GM12878 (cell line): ENCODE measurements at regions not wholly inside any gene's neighbourhood (a gene's known extent, or its start where the extent isn't known, plus 50 kb on each side); places are given as distances from the start of the nearest gene placed in this dataset.

ENCODE experiments used
- ATAC-seq: fragments of 200-7000 bp; cut with Tn5 transposase; 3 replicates; pipeline ENCODE4 v1.9.1; 2020; ENCODE audit warnings: mild to moderate bottlenecking, moderate library complexity
- BruUV-seq: library from RNA; stranded (reverse); fragments of 400-500 nt; replicated peaks from 2 replicates; lab custom pipeline; 2021; lab: Mats Ljungman, UMichigan
- CTCF ChIA-PET: fragments of 300-600 bp; sonication (Branson Sonifier 250); formaldehyde crosslinking; extraction: SDS; loops from one replicate; lab custom pipeline; 2021; ENCODE audit warnings: inconsistent platforms; lab: Yijun Ruan, JAX
- POLR2A ChIA-PET: fragments of 350-600 bp; formaldehyde crosslinking; extraction: SDS; loops from one replicate; lab custom pipeline; 2021; ENCODE audit warnings: inconsistent platforms; lab: Charles Lee
- RAD21 ChIA-PET: fragments of 300-600 bp; sonication (Branson Sonifier 250); formaldehyde crosslinking; loops from one replicate; lab custom pipeline; 2023; ENCODE audit warnings: antibody characterized with exemption; ENCODE audit not compliant: unreplicated experiment; lab: Charles Lee
- SMC1A ChIA-PET: fragments of 300-600 bp; sonication (Branson Sonifier 250); formaldehyde crosslinking; loops from one replicate; lab custom pipeline; 2023; ENCODE audit not compliant: unreplicated experiment, uncharacterized antibody; lab: Charles Lee
- DNase-seq: peaks from one replicate; pipeline ENCODE4 v3.0.0-alpha.2; 2011; ENCODE audit warnings: low read depth, low spot score
- FAIRE-seq: peaks from 3 replicates; lab custom pipeline; 2011; peaks lifted over from hg19 to GRCh38; lab: Jason Lieb, UNC
- H2AFZ ChIP-seq: 2 replicates; pipeline ENCODE4 v1.6.0; 2011; ENCODE audit warnings: low read depth, low read length, control low read depth; ENCODE audit not compliant: control insufficient read depth
- H3K27ac ChIP-seq: 2 replicates; pipeline ENCODE4 v1.5.1; 2011; ENCODE audit warnings: control low read depth; ENCODE audit not compliant: control insufficient read depth, insufficient read depth
- H3K27me3 ChIP-seq, 2 experiments: replicated peaks in 1 of 2; 2 replicates each; pipeline versions ENCODE4 v1.6.0 to v1.6.1; 2011; ENCODE audit warnings: low read length in 1 of 2; ENCODE audit not compliant: control insufficient read depth in 2 of 2, insufficient read depth in 2 of 2
- H3K36me3 ChIP-seq, 2 experiments: 2 replicates each; pipeline ENCODE4 v1.5.1; 2011; ENCODE audit warnings: low read length in 1 of 2; ENCODE audit not compliant: control insufficient read depth in 2 of 2, insufficient read depth in 2 of 2
- H3K4me1 ChIP-seq: 2 replicates; pipeline ENCODE4 v1.6.1; 2011; ENCODE audit warnings: mild to moderate bottlenecking, low read length, moderate library complexity, mixed read lengths; ENCODE audit not compliant: control insufficient read depth, insufficient read depth
- H3K4me2 ChIP-seq: 2 replicates; pipeline ENCODE4 v1.6.0; 2011; ENCODE audit warnings: control low read depth; ENCODE audit not compliant: control insufficient read depth, insufficient read depth
- H3K4me3 ChIP-seq: fragments of 200-600 bp; sonication (generic); 2 replicates; pipeline ENCODE4 v1.5.1; 2016
- H3K79me2 ChIP-seq: 2 replicates; pipeline ENCODE4 v1.6.0; 2011; ENCODE audit warnings: low read length; ENCODE audit not compliant: control insufficient read depth, insufficient read depth
- H3K9ac ChIP-seq: 2 replicates; pipeline ENCODE4 v1.8.0; 2011; ENCODE audit warnings: low read length, control low read depth, mixed read lengths; ENCODE audit not compliant: control insufficient read depth, insufficient read depth
- H3K9me3 ChIP-seq: replicated peaks from 3 replicates; pipeline ENCODE4 v1.5.1; 2011; ENCODE audit warnings: mild to moderate bottlenecking, low read length; ENCODE audit not compliant: control insufficient read depth, insufficient read depth
- H4K20me1 ChIP-seq: 2 replicates; pipeline ENCODE4 v1.6.0; 2011; ENCODE audit not compliant: control insufficient read depth, insufficient read depth
- ASH2L ChIP-seq: fragments of 300-600, 200-600 bp; sonication (generic); IDR thresholded peaks from 2 replicates; pipeline ENCODE4 v1.6.1; 2017; ENCODE audit warnings: low read depth, mild to moderate bottlenecking, borderline replicate concordance
- DPF2 ChIP-seq: fragments of 450-650 bp; IDR thresholded peaks from 2 replicates; pipeline ENCODE4 v1.6.1; 2017; ENCODE audit warnings: mild to moderate bottlenecking
- ETV6 ChIP-seq, 2 experiments: fragments of 450-650 bp in 1 of 2; IDR thresholded peaks in 1 of 2; conservative IDR thresholded peaks in 1 of 2; 2 replicates each; pipeline ENCODE4 v1.6.1; 2014; ENCODE audit warnings: antibody characterized with exemption in 1 of 2, borderline replicate concordance in 1 of 2, low read depth in 1 of 2, mild to moderate bottlenecking in 1 of 2, moderate library complexity in 1 of 2
- MYB ChIP-seq: fragments of 150-350 bp; IDR thresholded peaks from 2 replicates; pipeline ENCODE4 v1.6.1; 2014; ENCODE audit warnings: mild to moderate bottlenecking, low read depth, low read length, borderline replicate concordance
- NFXL1 ChIP-seq: fragments of 450-650 bp; IDR thresholded peaks from 2 replicates; pipeline ENCODE4 v1.6.1; 2017; ENCODE audit warnings: antibody characterized with exemption, mild to moderate bottlenecking, borderline replicate concordance
- RELA ChIP-seq: fragments of 450-650 bp; IDR thresholded peaks from 2 replicates; pipeline ENCODE4 v1.8.0; 2014; ENCODE audit warnings: borderline replicate concordance; ENCODE audit not compliant: partially characterized antibody
- SP1 ChIP-seq: IDR thresholded peaks from one replicate; pipeline ENCODE4 v1.6.1; 2011; ENCODE audit warnings: low read depth, low read length
- WGBS: methylation state at CpG from one replicate; pipeline ENCODE4 v1.1.6; 2016; ENCODE audit warnings: low lambda C conversion rate; ENCODE audit not compliant: insufficient replicate concordance, insufficient coverage; ENCODE audit errors: missing lambda C conversion rate; 5-methylcytosine and 5-hydroxymethylcytosine counted together
- in situ Hi-C: fragments of 300-500 bp; cut with MboI; formaldehyde crosslinking; loops from 9 replicates; pipeline ENCODE4 v1.14.3; 2018; ENCODE audit warnings: mixed read lengths
- intact Hi-C: fragments of 100-400 bp; cut with micrococcal nuclease; formaldehyde crosslinking; loops from one replicate; pipeline ENCODE4 v1.14.2; 2022; ENCODE audit not compliant: unreplicated experiment
- TF ChIP-seq, protein P1 (sequence below): fragments of 450-650 bp; IDR thresholded peaks from 2 replicates; pipeline ENCODE4 v1.6.1; 2016; ENCODE audit warnings: mild to moderate bottlenecking
- TF ChIP-seq, protein P2 (sequence below): fragments of 450-650 bp; formaldehyde crosslinking; IDR thresholded peaks from 2 replicates; pipeline ENCODE4 v1.5.0; 2022; ENCODE audit warnings: mild to moderate bottlenecking, missing genetic modification characterization
- TF ChIP-seq, protein P3 (sequence below): IDR thresholded peaks from 2 replicates; pipeline ENCODE4 v1.6.1; 2011; ENCODE audit warnings: low read depth, low read length, improper control_type of control experiment, borderline replicate concordance
- TF ChIP-seq, protein P4 (sequence below): fragments of 450-650 bp; IDR thresholded peaks from 2 replicates; pipeline ENCODE4 v1.6.1; 2017; ENCODE audit warnings: mild to moderate bottlenecking
- TF ChIP-seq, protein P5 (sequence below): IDR thresholded peaks from 2 replicates; pipeline ENCODE4 v1.6.1; 2011; ENCODE audit warnings: mild to moderate bottlenecking, low read depth, low read length, moderate library complexity; ENCODE audit not compliant: insufficient replicate concordance

DNA sequence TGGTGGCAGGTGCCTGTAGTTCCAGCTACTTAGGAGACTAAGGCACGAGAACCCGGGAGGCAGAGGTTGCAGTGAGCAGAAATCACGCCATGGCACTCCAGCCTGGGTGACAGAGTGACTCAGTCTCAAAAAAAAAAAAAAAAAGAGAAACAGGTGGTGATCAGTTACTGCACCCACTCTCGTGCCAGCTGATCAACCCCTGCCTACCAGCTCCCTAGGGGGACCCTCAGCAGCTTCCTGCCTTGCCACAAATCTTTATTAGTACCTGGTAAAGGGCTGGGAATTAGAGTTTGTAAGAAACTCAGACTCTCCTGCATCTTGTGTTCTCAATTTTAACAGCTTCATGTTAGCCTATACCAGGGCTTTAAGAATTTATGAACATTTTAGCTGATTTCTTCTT, 914.9 kb downstream of the EFNA5 start (continued):
- TF ChIP-seq, protein P1, sequence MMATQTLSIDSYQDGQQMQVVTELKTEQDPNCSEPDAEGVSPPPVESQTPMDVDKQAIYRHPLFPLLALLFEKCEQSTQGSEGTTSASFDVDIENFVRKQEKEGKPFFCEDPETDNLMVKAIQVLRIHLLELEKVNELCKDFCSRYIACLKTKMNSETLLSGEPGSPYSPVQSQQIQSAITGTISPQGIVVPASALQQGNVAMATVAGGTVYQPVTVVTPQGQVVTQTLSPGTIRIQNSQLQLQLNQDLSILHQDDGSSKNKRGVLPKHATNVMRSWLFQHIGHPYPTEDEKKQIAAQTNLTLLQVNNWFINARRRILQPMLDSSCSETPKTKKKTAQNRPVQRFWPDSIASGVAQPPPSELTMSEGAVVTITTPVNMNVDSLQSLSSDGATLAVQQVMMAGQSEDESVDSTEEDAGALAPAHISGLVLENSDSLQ = no peak

DNA sequence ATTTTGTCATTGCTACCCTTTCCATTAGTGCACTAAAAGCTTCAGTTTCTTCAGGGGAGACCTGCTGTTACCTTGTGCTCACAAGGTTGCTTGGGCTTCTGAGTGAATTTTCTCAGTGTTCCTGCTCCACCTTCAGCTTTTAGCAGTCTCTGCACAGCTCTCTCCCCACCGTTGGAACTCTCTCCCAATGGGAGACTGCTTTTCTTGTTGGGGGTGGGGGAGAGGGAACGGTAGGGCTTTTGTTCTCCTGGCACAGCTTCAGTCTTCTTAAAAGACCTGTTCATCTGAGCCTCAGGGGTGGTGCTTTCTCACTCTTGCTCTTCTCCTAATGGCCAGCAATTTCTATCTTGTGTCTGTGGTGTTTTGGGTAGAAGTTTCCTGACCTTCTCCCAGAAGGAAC, 915.7 kb downstream of the EFNA5 start:
- no peak overlapping the region for H3K4me2 ChIP-seq
- H3K79me2 ChIP-seq = no peaks in the 10 kb centered on the region
- RAD21 ChIA-PET = no interaction called here
- no peak overlapping the region for H2AFZ ChIP-seq
- no peak overlapping the region for H3K27ac ChIP-seq
- SMC1A ChIA-PET = interaction anchor here (0.7 kb wide), 1 partner anchor 8 kb away, joined by 3 read pairs; no protein-coding TSS in a partner anchor
- WGBS = 0% methylated on average over 2 of the region's 2 CpGs
- DNase-seq = no peak
- H3K4me1 ChIP-seq = no peaks in the 10 kb centered on the region
- no peaks in the 10 kb centered on the region for H3K27me3 ChIP-seq
- intact Hi-C loops (no loop called here), in situ Hi-C loops (no loop called here)
- CTCF ChIA-PET = no interaction called here
- no peak; the same call in 2 of the 3 replicates for ATAC-seq
- no peaks in the 10 kb centered on the region for H3K9me3 ChIP-seq
- no TSS peak for BruUV-seq
- H3K9ac ChIP-seq = no peak overlapping the region
- no peaks in the 10 kb centered on the region for H4K20me1 ChIP-seq
- H3K4me3 ChIP-seq = no peak overlapping the region
- FAIRE-seq = no peak
- no peaks in the 10 kb centered on the region for H3K36me3 ChIP-seq
- POLR2A ChIA-PET = no interaction called here
- TF ChIP-seq, protein P2, sequence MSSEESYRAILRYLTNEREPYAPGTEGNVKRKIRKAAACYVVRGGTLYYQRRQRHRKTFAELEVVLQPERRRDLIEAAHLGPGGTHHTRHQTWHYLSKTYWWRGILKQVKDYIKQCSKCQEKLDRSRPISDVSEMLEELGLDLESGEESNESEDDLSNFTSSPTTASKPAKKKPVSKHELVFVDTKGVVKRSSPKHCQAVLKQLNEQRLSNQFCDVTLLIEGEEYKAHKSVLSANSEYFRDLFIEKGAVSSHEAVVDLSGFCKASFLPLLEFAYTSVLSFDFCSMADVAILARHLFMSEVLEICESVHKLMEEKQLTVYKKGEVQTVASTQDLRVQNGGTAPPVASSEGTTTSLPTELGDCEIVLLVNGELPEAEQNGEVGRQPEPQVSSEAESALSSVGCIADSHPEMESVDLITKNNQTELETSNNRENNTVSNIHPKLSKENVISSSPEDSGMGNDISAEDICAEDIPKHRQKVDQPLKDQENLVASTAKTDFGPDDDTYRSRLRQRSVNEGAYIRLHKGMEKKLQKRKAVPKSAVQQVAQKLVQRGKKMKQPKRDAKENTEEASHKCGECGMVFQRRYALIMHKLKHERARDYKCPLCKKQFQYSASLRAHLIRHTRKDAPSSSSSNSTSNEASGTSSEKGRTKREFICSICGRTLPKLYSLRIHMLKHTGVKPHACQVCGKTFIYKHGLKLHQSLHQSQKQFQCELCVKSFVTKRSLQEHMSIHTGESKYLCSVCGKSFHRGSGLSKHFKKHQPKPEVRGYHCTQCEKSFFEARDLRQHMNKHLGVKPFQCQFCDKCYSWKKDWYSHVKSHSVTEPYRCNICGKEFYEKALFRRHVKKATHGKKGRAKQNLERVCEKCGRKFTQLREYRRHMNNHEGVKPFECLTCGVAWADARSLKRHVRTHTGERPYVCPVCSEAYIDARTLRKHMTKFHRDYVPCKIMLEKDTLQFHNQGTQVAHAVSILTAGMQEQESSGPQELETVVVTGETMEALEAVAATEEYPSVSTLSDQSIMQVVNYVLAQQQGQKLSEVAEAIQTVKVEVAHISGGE (CRISPR knock-in tag) = no peak
- TF ChIP-seq DPF2 = no peak
- TF ChIP-seq, protein P3, sequence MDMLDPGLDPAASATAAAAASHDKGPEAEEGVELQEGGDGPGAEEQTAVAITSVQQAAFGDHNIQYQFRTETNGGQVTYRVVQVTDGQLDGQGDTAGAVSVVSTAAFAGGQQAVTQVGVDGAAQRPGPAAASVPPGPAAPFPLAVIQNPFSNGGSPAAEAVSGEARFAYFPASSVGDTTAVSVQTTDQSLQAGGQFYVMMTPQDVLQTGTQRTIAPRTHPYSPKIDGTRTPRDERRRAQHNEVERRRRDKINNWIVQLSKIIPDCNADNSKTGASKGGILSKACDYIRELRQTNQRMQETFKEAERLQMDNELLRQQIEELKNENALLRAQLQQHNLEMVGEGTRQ = no peak
- TF ChIP-seq, protein P4, sequence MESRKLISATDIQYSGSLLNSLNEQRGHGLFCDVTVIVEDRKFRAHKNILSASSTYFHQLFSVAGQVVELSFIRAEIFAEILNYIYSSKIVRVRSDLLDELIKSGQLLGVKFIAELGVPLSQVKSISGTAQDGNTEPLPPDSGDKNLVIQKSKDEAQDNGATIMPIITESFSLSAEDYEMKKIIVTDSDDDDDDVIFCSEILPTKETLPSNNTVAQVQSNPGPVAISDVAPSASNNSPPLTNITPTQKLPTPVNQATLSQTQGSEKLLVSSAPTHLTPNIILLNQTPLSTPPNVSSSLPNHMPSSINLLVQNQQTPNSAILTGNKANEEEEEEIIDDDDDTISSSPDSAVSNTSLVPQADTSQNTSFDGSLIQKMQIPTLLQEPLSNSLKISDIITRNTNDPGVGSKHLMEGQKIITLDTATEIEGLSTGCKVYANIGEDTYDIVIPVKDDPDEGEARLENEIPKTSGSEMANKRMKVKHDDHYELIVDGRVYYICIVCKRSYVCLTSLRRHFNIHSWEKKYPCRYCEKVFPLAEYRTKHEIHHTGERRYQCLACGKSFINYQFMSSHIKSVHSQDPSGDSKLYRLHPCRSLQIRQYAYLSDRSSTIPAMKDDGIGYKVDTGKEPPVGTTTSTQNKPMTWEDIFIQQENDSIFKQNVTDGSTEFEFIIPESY = no peak
- TF ChIP-seq SP1 = no peak
- TF ChIP-seq, protein P5, sequence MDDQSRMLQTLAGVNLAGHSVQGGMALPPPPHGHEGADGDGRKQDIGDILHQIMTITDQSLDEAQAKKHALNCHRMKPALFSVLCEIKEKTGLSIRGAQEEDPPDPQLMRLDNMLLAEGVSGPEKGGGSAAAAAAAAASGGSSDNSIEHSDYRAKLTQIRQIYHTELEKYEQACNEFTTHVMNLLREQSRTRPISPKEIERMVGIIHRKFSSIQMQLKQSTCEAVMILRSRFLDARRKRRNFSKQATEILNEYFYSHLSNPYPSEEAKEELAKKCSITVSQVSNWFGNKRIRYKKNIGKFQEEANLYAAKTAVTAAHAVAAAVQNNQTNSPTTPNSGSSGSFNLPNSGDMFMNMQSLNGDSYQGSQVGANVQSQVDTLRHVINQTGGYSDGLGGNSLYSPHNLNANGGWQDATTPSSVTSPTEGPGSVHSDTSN = no peak
- no peak for TF ChIP-seq ETV6 (conservative IDR thresholded peaks at IDR 0.05 in 1 of 2, IDR thresholded peaks at IDR 0.05 in 1 of 2; ENCODE audit: borderline replicate concordance in 1 of 2, low read depth in 1 of 2)
- TF ChIP-seq ASH2L = no peak
- TF ChIP-seq NFXL1 = no peak
- TF ChIP-seq MYB = no peak
- TF ChIP-seq RELA = no peak
